8988T (cell line): ENCODE measurements at regions not wholly inside any gene's neighbourhood (a gene's known extent, or its start where the extent isn't known, plus 50 kb on each side); places are given as distances from the start of the nearest gene placed in this dataset.
A peak's percentile ranks its signal among the peaks of the same experiment; 100 is the strongest.
"Not testable (repeated sequence)": the region's sequence is repeated elsewhere in the genome, so short reads cannot be mapped to it uniquely, and the experiment has no call there.

Experiments
- DNase-seq: peaks from one replicate; pipeline ENCODE4 v3.0.0; 2011

- no peak for DNase-seq
Observed at GRCh38 chr5:97967292-97967691, 784.2 kb upstream of the RIOK2 start.

- DNase-seq = no peak
Observed at GRCh38 chr5:97968346-97968745, 785.3 kb upstream of the RIOK2 start.

GRCh38 chr5:97979740-97980139 is 793.7 kb upstream of the RGMB start:
- DNase-seq = no peak

GRCh38 chr5:97980291-97980690 is 793.2 kb upstream of the RGMB start:
- DNase-seq = no peak

GRCh38 chr5:97986069-97986468 is 787.4 kb upstream of the RGMB start:
- DNase-seq = peak; percentile 2

GRCh38 chr5:97991236-97991635 is 782.2 kb upstream of the RGMB start:
- no peak for DNase-seq

- no peak for DNase-seq
Observed at GRCh38 chr5:97998941-97999340, 774.5 kb upstream of the RGMB start.

- no peak for DNase-seq
Observed at GRCh38 chr5:98004463-98004862, 769.0 kb upstream of the RGMB start.

GRCh38 chr5:98016771-98017170 is 756.7 kb upstream of the RGMB start:
- no peak for DNase-seq

- DNase-seq = not testable (repeated sequence)
Observed at GRCh38 chr5:98030273-98030672, 743.2 kb upstream of the RGMB start.

- not testable (repeated sequence) for DNase-seq
Observed at GRCh38 chr5:98031036-98031435, 742.4 kb upstream of the RGMB start.

- DNase-seq = no peak
Observed at GRCh38 chr5:98031496-98031895, 742.0 kb upstream of the RGMB start.

GRCh38 chr5:98031926-98032325 is 741.5 kb upstream of the RGMB start:
- no peak for DNase-seq

GRCh38 chr5:98041661-98042060 is 731.8 kb upstream of the RGMB start:
- DNase-seq = no peak

GRCh38 chr5:98042521-98042920 is 730.9 kb upstream of the RGMB start:
- DNase-seq = no peak

GRCh38 chr5:98042961-98043360 is 730.5 kb upstream of the RGMB start:
- DNase-seq = no peak

- no peak for DNase-seq
Observed at GRCh38 chr5:98050583-98050982, 722.9 kb upstream of the RGMB start.

GRCh38 chr5:98053170-98053569 is 720.3 kb upstream of the RGMB start:
- no peak for DNase-seq

- no peak for DNase-seq
Observed at GRCh38 chr5:98060148-98060547, 713.3 kb upstream of the RGMB start.

- DNase-seq = no peak
Observed at GRCh38 chr5:98064118-98064685, 709.3 kb upstream of the RGMB start.

- no peak for DNase-seq
Observed at GRCh38 chr5:98065261-98065909, 708.1 kb upstream of the RGMB start.

- no peak for DNase-seq
Observed at GRCh38 chr5:98066910-98067309, 706.6 kb upstream of the RGMB start.

GRCh38 chr5:98069876-98070512 is 703.5 kb upstream of the RGMB start:
- DNase-seq = no peak

GRCh38 chr5:98072921-98073320 is 700.5 kb upstream of the RGMB start:
- no peak for DNase-seq

GRCh38 chr5:98076501-98076900 is 697.0 kb upstream of the RGMB start:
- no peak for DNase-seq
